Stimulated activated CD8-positive, alpha-beta memory T cell treated with anti-CD3 and anti-CD28 coated beads, Interleukin-7, amount 100 ng/mL, for 1 hour (primary cell): ENCODE measurements at regions not wholly inside any gene's neighbourhood (a gene's known extent, or its start where the extent isn't known, plus 50 kb on each side); places are given as distances from the start of the nearest gene placed in this dataset.
"Not testable (repeated sequence)": the region's sequence is repeated elsewhere in the genome, so short reads cannot be mapped to it uniquely, and the experiment has no call there.

Source experiments
- DNase-seq, 2 donors: peaks; one replicate each; pipeline ENCODE4 v3.0.0-alpha.2; 2020; ENCODE audit warnings: low read depth in 2 of 2

- no peak for DNase-seq
Observed at GRCh38 chr3:109656225-109656624, 318.9 kb upstream of the DPPA4 start.

- DNase-seq, result no peak
Observed at GRCh38 chr3:109678600-109678999, 341.3 kb upstream of the DPPA4 start.

- no peak for DNase-seq
Observed at GRCh38 chr3:109679664-109680063, 342.3 kb upstream of the DPPA4 start.

- no peak for DNase-seq
Observed at GRCh38 chr3:109683746-109684145, 346.4 kb upstream of the DPPA4 start.

- no peak for DNase-seq
Observed at GRCh38 chr3:109685084-109686079, 348.0 kb upstream of the DPPA4 start.

- no peak for DNase-seq
Observed at GRCh38 chr3:109687626-109688025, 350.3 kb upstream of the DPPA4 start.

- DNase-seq, result no peak
Observed at GRCh38 chr3:109696932-109697331, 359.6 kb upstream of the DPPA4 start.

GRCh38 chr3:109702252-109702651, 364.9 kb upstream of the DPPA4 start:
- no peak for DNase-seq

GRCh38 chr3:109702976-109703375, 365.6 kb upstream of the DPPA4 start:
- no peak for DNase-seq

GRCh38 chr3:109705133-109705532, 367.8 kb upstream of the DPPA4 start:
- DNase-seq, result not testable (repeated sequence)

- no peak for DNase-seq
Observed at GRCh38 chr3:109707617-109708016, 370.3 kb upstream of the DPPA4 start.

GRCh38 chr3:109713288-109713687, 375.9 kb upstream of the DPPA4 start:
- DNase-seq, result no peak

GRCh38 chr3:109715707-109716106, 378.4 kb upstream of the DPPA4 start:
- no peak for DNase-seq

GRCh38 chr3:109718850-109719249, 381.5 kb upstream of the DPPA4 start:
- DNase-seq, result no peak

GRCh38 chr3:109728861-109729494, 391.6 kb upstream of the DPPA4 start:
- no peak for DNase-seq

GRCh38 chr3:109731639-109732473, 394.5 kb upstream of the DPPA4 start:
- DNase-seq, result peak; percentile 9 to 39

GRCh38 chr3:109743981-109744380, 406.6 kb upstream of the DPPA4 start:
- DNase-seq, result no peak

- DNase-seq, result no peak
Observed at GRCh38 chr3:109772520-109772919, 435.2 kb upstream of the DPPA4 start.

- no peak for DNase-seq
Observed at GRCh38 chr3:109774108-109774507, 436.8 kb upstream of the DPPA4 start.

- no peak for DNase-seq
Observed at GRCh38 chr3:109784285-109784684, 446.9 kb upstream of the DPPA4 start.

- no peak for DNase-seq
Observed at GRCh38 chr3:109784852-109785631, 447.7 kb upstream of the DPPA4 start.
